ENCODE measurements at regions not wholly inside any gene's neighbourhood (a gene's known extent, or its start where the extent isn't known, plus 50 kb on each side); places are given as distances from the start of the nearest gene placed in this dataset.

GRCh38 chr1:58084266-58084665, 462.3 kb downstream of the OMA1 start:
- Histone ChIP-seq H3K9me2 (ENCODE audit: insufficient read depth) (no peaks in the 10 kb centered on the region), H3K4me2 (no peak overlapping the region), H3F3A (ENCODE audit: insufficient read depth, low read depth) (no peaks in the 10 kb centered on the region), H3K9me3 (ENCODE audit: insufficient read depth, low read depth) (no peaks in the 10 kb centered on the region), H3K27me3 (ENCODE audit: insufficient read depth, low read depth) (peaks cover 37% of the 10 kb centered on the region), H3K27ac (no peak overlapping the region), H3K4me1 (replicated peaks; ENCODE audit: insufficient read depth) (no peaks in the 10 kb centered on the region), H3K79me2 (ENCODE audit: low read depth) (no peaks in the 10 kb centered on the region), H3K36me3 (ENCODE audit: low read depth) (no peaks in the 10 kb centered on the region), H4K20me1 (ENCODE audit: insufficient read depth) (no peaks in the 10 kb centered on the region), H2AFZ (no peak overlapping the region), H3K4me3 (no peak overlapping the region)
- no TSS peak for BruUV-seq (replicated peaks)
- ChIA-PET CTCF (no interaction called here), POLR2A (ENCODE audit: unreplicated experiment) (no interaction called here)
- intact Hi-C loops (cut with micrococcal nuclease; ENCODE audit: unreplicated experiment): no loop called here
- no peak for DNase-seq
- TF ChIP-seq, protein P1, sequence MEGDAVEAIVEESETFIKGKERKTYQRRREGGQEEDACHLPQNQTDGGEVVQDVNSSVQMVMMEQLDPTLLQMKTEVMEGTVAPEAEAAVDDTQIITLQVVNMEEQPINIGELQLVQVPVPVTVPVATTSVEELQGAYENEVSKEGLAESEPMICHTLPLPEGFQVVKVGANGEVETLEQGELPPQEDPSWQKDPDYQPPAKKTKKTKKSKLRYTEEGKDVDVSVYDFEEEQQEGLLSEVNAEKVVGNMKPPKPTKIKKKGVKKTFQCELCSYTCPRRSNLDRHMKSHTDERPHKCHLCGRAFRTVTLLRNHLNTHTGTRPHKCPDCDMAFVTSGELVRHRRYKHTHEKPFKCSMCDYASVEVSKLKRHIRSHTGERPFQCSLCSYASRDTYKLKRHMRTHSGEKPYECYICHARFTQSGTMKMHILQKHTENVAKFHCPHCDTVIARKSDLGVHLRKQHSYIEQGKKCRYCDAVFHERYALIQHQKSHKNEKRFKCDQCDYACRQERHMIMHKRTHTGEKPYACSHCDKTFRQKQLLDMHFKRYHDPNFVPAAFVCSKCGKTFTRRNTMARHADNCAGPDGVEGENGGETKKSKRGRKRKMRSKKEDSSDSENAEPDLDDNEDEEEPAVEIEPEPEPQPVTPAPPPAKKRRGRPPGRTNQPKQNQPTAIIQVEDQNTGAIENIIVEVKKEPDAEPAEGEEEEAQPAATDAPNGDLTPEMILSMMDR (conservative IDR thresholded peaks at IDR 0.05): no peak
- no peak for TF ChIP-seq EZH2 (IDR thresholded peaks at IDR 0.05; ENCODE audit: low read depth)

DNA sequence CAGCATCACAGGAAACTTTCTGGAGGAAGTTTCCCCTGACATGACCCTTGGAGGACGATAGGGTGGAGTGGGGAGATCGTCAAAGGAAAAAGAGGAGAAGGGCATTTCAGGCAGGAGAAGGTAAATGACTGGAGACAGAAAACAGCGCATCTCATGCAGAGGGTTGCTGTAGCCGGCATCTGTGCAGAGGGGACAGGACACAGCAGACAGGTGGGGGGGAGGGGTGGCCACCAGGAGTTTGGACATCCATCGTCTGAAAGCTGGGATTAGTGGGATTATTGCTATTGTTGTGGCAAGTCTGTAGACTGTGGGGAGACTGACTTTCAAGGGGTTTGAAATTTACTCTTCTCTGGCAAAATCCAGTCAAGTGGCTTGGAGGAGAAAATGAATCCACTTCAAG, 463.9 kb downstream of the OMA1 start:
- Histone ChIP-seq H3K79me2 (ENCODE audit: low read depth) (no peaks in the 10 kb centered on the region), H3K4me3 (no peak overlapping the region), H3K4me2 (no peak overlapping the region), H3K27me3 (ENCODE audit: insufficient read depth, low read depth) (peaks cover 20% of the 10 kb centered on the region), H2AFZ (no peak overlapping the region), H3K36me3 (ENCODE audit: low read depth) (no peaks in the 10 kb centered on the region), H3K9me3 (ENCODE audit: insufficient read depth, low read depth) (no peaks in the 10 kb centered on the region), H3K4me1 (replicated peaks; ENCODE audit: insufficient read depth) (no peaks in the 10 kb centered on the region), H3K27ac (no peak overlapping the region), H4K20me1 (ENCODE audit: insufficient read depth) (no peaks in the 10 kb centered on the region), H3K9me2 (ENCODE audit: insufficient read depth) (no peaks in the 10 kb centered on the region), H3F3A (ENCODE audit: insufficient read depth, low read depth) (no peaks in the 10 kb centered on the region)
- TF ChIP-seq, protein P1 (conservative IDR thresholded peaks at IDR 0.05): no peak
- TF ChIP-seq EZH2 (IDR thresholded peaks at IDR 0.05; ENCODE audit: low read depth): no peak
- no TSS peak for BruUV-seq (replicated peaks)
- POLR2A ChIA-PET (ENCODE audit: unreplicated experiment): no interaction called here
- DNase-seq: no peak
- intact Hi-C loops (cut with micrococcal nuclease; ENCODE audit: unreplicated experiment): no loop called here
- CTCF ChIA-PET: no interaction called here

DNA sequence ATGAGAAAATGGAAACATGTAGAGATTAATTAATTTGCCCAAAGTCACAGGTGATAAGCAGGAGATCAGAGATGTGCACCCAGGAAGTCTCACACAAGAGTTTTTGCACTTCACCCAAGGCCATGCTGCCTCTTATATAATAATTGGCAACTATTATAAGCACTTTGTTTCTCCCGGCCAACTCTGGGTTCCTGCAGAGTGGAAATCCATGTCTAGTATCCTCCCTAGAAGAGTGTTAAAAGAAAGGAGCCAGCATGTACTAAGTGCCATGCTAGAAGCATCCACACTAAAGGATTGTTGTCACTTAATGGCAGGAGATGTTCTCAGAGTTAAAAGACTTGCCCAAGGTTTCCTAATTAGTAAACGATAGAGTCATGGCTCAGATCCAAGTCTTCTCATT, 470.3 kb downstream of the OMA1 start:
- H3K79me2 ChIP-seq (ENCODE audit: low read depth): no peaks in the 10 kb centered on the region
- CTCF ChIA-PET: no interaction called here
- no peaks in the 10 kb centered on the region for H3K4me1 ChIP-seq (replicated peaks; ENCODE audit: insufficient read depth)
- H3F3A ChIP-seq (ENCODE audit: insufficient read depth, low read depth): no peaks in the 10 kb centered on the region
- no peak overlapping the region for H3K4me3 ChIP-seq
- intact Hi-C loops (cut with micrococcal nuclease; ENCODE audit: unreplicated experiment): no loop called here
- TF ChIP-seq EZH2 (IDR thresholded peaks at IDR 0.05; ENCODE audit: low read depth): no peak
- TF ChIP-seq, protein P1 (conservative IDR thresholded peaks at IDR 0.05): no peak
- H3K9me3 ChIP-seq (ENCODE audit: insufficient read depth, low read depth): no peaks in the 10 kb centered on the region
- BruUV-seq (replicated peaks): no TSS peak
- no peak for DNase-seq
- POLR2A ChIA-PET (ENCODE audit: unreplicated experiment): no interaction called here
- no peak overlapping the region for H2AFZ ChIP-seq
- no peak overlapping the region for H3K4me2 ChIP-seq
- no peaks in the 10 kb centered on the region for H3K36me3 ChIP-seq (ENCODE audit: low read depth)
- H3K9me2 ChIP-seq (ENCODE audit: insufficient read depth): no peaks in the 10 kb centered on the region
- no peaks in the 10 kb centered on the region for H4K20me1 ChIP-seq (ENCODE audit: insufficient read depth)
- H3K27me3 ChIP-seq (ENCODE audit: insufficient read depth, low read depth): no peaks in the 10 kb centered on the region
- no peak overlapping the region for H3K27ac ChIP-seq

All from PC-9 (cell line).